AG09309 (cell line): ENCODE measurements at regions not wholly inside any gene's neighbourhood (a gene's known extent, or its start where the extent isn't known, plus 50 kb on each side); places are given as distances from the start of the nearest gene placed in this dataset.

ENCODE experiments used
- DNase-seq: peaks from one replicate; pipeline ENCODE4 v3.0.0-alpha.2; 2010; ENCODE audit warnings: low read depth
- H3K4me3 ChIP-seq: 2 replicates; pipeline ENCODE4 v1.5.1; 2011; ENCODE audit warnings: mild to moderate bottlenecking, low read depth, low read length, moderate library complexity; ENCODE audit not compliant: control insufficient read depth
- CTCF ChIP-seq: IDR thresholded peaks from 2 replicates; pipeline ENCODE4 v1.5.1; 2011; ENCODE audit warnings: mild to moderate bottlenecking, low read depth, low read length, inconsistent platforms; ENCODE audit not compliant: insufficient read depth, control insufficient read depth; ENCODE audit errors: missing control alignments

- H3K4me3 ChIP-seq, result no peak overlapping the region
- no peak for TF ChIP-seq CTCF
- DNase-seq, result no peak
Measured at GRCh38 chr2:16943279-16943958, 277.8 kb upstream of the CYRIA start.

GRCh38 chr2:16940214-16940613 lies 274.6 kb upstream of the CYRIA start:
- DNase-seq, result no peak
- no peak for TF ChIP-seq CTCF
- H3K4me3 ChIP-seq, result no peak overlapping the region

GRCh38 chr2:16939771-16940170 lies 274.1 kb upstream of the CYRIA start:
- no peak for TF ChIP-seq CTCF
- no peak overlapping the region for H3K4me3 ChIP-seq
- DNase-seq, result no peak

- H3K4me3 ChIP-seq, result no peak overlapping the region
- no peak for DNase-seq
- no peak for TF ChIP-seq CTCF
Measured at GRCh38 chr2:16933355-16933754, 267.7 kb upstream of the CYRIA start.

- TF ChIP-seq CTCF, result no peak
- no peak overlapping the region for H3K4me3 ChIP-seq
- no peak for DNase-seq
Measured at GRCh38 chr2:16932826-16933225, 267.2 kb upstream of the CYRIA start.

- H3K4me3 ChIP-seq, result no peak overlapping the region
- TF ChIP-seq CTCF, result no peak
- no peak for DNase-seq
Measured at GRCh38 chr2:16931441-16931840, 265.8 kb upstream of the CYRIA start.
